DMS 273 treated with DMSO at 0.1 percent for 48 hours (cell line): ENCODE measurements at regions not wholly inside any gene's neighbourhood (a gene's known extent, or its start where the extent isn't known, plus 50 kb on each side); places are given as distances from the start of the nearest gene placed in this dataset.
"Not testable (repeated sequence)": the region's sequence is repeated elsewhere in the genome, so short reads cannot be mapped to it uniquely, and the experiment has no call there.

Experiments
- DNase-seq: peaks from one replicate; lab custom pipeline; 2025; lab: John Stamatoyannopoulos, UW

- DNase-seq, result no peak
Observed at GRCh38 chr20:29763821-29764511, 1493.5 kb upstream of the DEFB115 start.

DNA sequence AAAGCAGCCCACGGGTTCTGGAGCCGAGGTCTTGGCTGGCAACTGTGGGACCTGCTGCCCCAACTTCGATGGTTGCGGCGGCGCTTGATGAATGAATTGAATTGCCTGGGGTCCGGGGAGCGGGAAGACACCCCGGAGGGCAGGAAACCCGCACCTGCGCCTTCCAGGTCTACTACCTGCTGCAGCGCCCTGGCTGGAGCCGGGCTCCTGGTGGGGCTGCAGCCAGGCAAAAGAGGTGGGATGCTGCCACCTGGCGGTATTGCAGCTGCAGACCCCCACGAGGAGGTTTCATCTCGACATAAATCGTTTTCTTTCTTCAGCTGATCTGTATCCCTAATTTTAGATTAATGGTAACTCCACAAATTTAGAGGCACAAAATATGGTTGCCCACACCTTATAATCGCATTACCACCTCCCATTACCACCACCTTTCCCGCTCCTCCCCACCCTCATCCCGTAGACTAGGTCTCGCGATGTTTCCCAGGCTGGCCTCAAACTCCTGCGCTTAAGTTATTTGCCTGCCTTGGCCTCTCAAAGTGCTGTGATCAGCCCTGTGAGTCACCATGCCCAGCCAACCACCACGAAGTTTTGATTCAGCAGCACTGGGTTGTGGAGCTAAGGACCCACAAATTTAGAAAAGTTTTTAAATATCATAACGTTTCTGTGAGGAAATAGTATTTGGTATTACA is 1492.4 kb upstream of the DEFB115 start:
- not testable (repeated sequence) for DNase-seq

DNA sequence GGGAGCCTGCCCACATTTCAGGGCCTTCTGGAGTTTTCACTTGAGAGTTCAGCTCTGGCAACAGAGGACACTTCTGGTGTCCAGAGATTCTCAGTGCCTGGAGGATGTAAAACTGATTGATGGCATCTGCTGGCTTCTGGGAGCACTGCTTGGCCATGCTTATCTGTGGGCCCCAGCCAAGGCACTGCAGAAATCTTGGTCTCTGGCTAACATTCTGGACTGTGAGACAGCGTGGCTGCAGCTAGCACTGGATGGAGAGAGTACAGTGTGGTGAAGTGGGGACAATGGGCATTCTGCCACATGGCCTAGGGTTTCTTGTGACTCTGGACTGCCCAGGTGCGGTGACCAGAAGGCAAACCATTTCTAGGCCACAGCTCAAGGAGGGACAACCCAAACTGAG is 1479.4 kb upstream of the DEFB115 start:
- DNase-seq, result not testable (repeated sequence)

DNA sequence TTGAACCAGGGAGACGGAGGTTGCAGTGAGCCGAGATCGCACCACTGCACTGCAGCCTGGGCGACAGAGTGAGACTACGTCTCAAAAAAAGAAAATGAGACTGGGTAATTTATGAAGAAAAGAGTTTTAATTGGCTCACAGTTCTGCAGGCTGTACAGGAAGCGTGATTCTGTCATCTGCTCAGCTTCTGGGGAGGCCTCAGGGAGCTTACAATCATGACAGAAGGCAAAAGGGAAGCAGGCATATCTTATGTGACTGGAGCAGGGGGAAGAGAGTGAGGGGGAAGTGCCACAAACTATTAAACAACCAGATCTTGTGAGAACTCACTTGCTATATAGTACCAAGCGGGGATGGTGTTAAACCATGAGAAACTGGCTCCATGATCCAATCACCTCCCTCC is 1476.2 kb upstream of the DEFB115 start:
- DNase-seq, result not testable (repeated sequence)

GRCh38 chr20:29781891-29782290 is 1475.6 kb upstream of the DEFB115 start:
- DNase-seq, result not testable (repeated sequence)

- not testable (repeated sequence) for DNase-seq
Observed at GRCh38 chr20:29787456-29787855, 1470.0 kb upstream of the DEFB115 start.

DNA sequence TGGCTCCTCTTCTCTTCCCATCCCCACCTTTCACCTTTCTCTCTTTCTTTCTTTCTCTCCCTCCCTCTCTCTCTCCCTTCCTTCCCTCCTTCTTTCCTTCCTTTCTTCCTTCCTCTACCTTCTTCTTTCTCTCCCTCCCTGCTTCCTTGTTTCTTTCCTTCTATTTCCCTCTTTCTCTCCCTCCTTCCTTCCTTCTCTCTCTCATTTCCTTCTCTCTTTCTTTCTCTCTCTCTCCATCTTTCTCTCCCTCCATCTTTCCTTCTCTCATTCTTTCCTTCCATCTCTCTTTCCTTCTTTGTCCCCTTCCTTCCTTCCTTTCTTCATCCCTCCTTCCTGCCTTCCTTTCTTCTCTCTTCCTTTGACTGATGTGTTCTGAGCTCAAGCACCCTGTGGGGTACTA is 1467.0 kb upstream of the DEFB115 start:
- DNase-seq, result no peak

DNA sequence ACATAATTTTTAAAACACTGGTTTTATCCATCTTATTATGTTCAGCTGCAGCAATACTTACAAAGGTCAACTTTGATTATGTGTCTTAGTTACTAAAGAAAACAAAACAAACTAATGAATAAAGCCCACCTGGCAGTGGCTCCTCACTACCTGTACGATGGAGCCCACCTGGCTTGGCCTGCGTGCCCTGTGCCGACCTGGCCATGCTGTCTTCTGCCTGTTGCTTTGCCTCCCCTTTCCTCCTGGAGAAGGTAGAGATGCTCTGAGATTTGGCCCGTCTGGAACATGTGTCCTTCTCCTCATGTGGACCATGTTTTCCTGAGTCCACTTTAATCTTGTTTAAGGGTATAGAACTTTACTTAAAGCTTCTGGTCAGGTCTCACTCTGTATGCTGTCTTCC is 1426.0 kb upstream of the DEFB115 start:
- DNase-seq, result not testable (repeated sequence)

DNA sequence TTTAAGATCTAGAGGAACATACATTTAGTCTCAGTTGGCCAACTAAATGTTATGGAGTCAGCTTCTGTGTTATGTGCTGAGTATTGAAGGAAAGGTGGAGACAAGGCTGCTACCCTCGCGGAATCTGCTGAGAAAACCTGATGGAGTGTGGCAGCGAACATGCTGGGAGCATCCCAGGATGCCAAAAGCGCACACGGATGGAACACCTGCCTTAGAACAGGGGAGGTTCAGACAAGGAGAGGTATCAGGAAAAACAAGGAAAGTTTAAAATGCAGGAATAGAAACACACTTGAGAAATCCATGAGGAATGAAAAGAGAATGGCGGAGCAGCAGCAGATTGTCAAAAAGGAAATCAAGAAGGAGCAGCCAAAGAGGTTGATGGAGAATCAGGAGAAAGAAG is 1389.5 kb upstream of the DEFB115 start:
- DNase-seq, result not testable (repeated sequence)

- DNase-seq, result not testable (repeated sequence)
Observed at GRCh38 chr20:29868688-29869087, 1388.8 kb upstream of the DEFB115 start.

GRCh38 chr20:29871816-29872215 is 1385.6 kb upstream of the DEFB115 start:
- not testable (repeated sequence) for DNase-seq

- peak; percentile 19 for DNase-seq
Observed at GRCh38 chr20:29873946-29874345, 1383.5 kb upstream of the DEFB115 start.

DNA sequence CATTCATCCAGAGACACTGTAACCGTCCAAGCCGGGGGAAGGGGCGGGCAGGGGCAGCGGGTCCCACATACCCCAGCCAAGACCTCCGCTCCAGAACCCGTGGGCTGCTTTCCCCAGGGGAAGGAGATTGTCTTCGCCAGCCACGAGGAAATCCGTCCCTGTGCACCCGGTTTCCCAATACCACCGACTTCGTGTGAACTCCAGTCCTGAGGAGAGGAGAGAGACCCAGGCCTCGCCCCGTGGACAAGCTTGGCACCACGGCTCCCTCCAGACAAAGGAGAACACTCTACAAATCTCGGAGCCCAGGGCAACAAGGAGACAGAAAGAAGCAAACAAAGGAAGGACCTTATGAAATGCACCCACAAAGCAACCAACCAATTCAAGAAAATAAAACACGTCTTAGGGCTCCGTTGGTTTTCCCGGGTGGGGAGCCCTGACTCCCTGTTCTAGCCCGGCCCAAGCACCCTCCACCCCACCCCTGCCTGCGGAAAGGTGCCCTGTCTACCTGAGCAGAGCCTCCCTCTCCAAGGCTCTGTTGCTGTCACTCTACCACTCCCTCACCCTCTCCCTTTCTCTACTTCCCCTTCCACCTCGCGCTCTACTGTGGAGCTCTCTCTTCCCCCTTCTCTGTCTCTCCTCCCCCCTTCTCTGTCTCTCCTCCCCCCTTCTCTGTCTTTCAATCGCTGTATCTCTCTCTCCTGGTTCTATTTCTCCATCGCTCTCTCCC is 1382.8 kb upstream of the DEFB115 start:
- DNase-seq, result no peak

DNA sequence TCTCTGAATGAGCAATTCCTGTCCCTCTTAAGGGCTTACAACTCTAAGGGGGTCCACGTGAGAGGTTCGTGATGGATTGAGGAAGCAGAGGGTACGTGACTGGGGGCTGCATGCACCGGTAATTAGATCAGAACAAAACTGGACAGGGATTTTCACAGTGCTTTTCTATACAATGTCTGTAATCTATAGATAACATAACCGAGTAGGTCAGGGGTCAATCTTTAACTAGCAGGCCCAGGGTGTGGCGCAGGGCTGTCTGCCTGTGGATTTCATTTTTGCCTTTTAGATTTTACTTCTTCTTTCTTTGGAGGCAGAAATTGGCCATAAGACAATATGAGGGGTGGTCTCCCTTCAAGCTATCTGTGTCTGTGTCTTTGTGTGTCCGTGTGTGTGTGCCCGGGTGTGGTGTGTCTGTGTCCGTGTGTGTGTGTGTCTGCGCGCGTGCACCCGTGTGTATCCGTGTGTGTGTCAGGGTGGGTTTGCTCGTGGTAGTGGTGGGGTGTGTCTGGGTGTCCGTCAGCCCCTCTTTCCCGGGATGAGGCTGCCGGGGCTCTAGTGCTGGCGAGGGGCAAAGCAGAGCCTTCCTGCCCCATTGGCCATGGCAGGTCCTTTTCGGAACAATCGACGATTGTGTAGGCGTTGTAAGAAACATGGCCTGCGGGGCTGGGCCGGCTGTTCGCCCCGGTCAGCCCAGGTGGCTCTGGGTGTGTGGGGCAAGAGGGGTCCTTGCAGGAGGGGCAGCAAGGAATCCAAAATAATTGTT is 1382.0 kb upstream of the DEFB115 start:
- DNase-seq, result not testable (repeated sequence)

GRCh38 chr20:29876084-29876910 is 1381.2 kb upstream of the DEFB115 start:
- not testable (repeated sequence) for DNase-seq

DNA sequence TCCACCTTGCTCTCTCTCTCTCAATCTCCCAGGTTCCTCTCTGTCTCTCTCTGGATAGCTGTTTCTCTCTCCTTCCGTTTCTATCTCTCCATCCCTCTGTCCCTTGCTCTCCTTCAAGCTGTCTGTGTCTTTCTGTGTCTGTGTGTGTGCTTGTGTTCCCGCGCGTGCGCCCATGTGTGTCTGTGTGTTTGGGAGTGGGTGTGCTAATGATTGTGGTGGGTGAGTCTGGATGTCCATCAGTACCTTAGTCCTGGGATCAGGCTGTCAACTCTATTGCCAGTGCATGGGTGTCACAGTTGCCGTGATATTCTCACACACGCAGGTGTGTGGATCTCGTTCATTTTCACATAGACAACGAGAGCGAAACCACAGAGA is 1380.6 kb upstream of the DEFB115 start:
- no peak for DNase-seq

GRCh38 chr20:29877411-29878280 is 1379.8 kb upstream of the DEFB115 start:
- not testable (repeated sequence) for DNase-seq

DNA sequence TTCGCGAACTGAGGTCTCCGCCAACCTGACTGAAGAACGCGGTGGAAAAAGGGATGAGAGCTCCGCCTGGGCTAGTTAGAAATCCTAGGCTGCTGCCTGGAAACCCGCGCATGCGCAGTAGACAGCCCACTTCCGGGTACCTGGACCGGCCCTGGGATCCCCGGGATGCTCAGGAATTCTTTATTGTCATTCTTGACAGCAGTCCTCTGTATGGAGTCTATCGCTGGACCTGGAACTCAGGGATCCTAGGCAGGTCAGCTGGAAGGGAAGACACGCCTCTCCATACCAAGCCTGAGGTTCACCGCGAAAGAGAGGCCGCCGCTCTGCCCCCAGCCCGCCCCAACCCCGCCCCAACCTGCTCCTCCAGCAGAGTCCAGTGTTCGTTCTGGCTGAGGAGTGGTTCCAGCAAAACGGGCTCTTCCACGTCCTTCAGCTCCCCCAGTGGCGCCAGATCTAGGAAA is 1379.2 kb upstream of the DEFB115 start:
- DNase-seq, result peak; percentile 4

GRCh38 chr20:29878777-29879442 is 1378.6 kb upstream of the DEFB115 start:
- DNase-seq, result no peak

GRCh38 chr20:29881107-29881506 is 1376.4 kb upstream of the DEFB115 start:
- not testable (repeated sequence) for DNase-seq
